ENCODE measurements at regions not wholly inside any gene's neighbourhood (a gene's known extent, or its start where the extent isn't known, plus 50 kb on each side); places are given as distances from the start of the nearest gene placed in this dataset.

DNA sequence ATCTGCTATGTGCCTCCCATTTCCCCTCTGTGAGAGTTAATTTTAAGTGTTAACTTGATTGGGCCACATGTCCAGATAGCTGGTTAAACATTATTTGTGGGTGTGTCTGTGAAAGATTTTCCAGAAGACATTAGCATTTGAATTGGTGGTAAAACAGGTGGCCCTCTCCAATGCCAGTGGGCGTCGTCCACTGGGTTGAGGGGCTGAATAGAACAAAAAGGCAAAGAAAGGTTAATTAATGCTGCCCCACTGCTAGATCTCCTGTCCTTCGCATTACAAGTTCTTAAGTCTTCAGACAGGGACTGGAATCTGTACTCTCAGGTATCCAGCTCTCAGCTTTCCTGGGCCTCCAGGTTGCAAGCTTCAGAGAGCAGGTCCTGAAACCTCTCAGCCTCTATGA, 1160.9 kb upstream of the LRRN3 start:
- TF ChIP-seq, protein P1, sequence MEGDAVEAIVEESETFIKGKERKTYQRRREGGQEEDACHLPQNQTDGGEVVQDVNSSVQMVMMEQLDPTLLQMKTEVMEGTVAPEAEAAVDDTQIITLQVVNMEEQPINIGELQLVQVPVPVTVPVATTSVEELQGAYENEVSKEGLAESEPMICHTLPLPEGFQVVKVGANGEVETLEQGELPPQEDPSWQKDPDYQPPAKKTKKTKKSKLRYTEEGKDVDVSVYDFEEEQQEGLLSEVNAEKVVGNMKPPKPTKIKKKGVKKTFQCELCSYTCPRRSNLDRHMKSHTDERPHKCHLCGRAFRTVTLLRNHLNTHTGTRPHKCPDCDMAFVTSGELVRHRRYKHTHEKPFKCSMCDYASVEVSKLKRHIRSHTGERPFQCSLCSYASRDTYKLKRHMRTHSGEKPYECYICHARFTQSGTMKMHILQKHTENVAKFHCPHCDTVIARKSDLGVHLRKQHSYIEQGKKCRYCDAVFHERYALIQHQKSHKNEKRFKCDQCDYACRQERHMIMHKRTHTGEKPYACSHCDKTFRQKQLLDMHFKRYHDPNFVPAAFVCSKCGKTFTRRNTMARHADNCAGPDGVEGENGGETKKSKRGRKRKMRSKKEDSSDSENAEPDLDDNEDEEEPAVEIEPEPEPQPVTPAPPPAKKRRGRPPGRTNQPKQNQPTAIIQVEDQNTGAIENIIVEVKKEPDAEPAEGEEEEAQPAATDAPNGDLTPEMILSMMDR (IDR thresholded peaks at IDR 0.05), result no peak
- no peak for TF ChIP-seq EZH2 (IDR thresholded peaks at IDR 0.05)

Measured in neural progenitor cell (in vitro differentiated cells).